ENCODE measurements at regions not wholly inside any gene's neighbourhood (a gene's known extent, or its start where the extent isn't known, plus 50 kb on each side); places are given as distances from the start of the nearest gene placed in this dataset.
A peak's percentile ranks its signal among the peaks of the same experiment; 100 is the strongest.

- no peak for FAIRE-seq
- DNase-seq (ENCODE audit: insufficient read length, low spot score) = no peak
Measured at GRCh38 chr5:34495178-34495577, 160.9 kb upstream of the RAI14 start.

GRCh38 chr5:34496260-34496691, 159.9 kb upstream of the RAI14 start:
- no peak for FAIRE-seq
- DNase-seq (ENCODE audit: insufficient read length, low spot score) = no peak
- TF ChIP-seq POLR2A (IDR thresholded peaks at IDR 0.05; ENCODE audit: low read depth, low read length) (no peak), PAX5 (IDR thresholded peaks at IDR 0.05; ENCODE audit: insufficient read depth, low read length, severe bottlenecking) (no peak), TAF1 (IDR thresholded peaks at IDR 0.05; ENCODE audit: low read depth, low read length) (no peak), POLR2AphosphoS5 (IDR thresholded peaks at IDR 0.05; ENCODE audit: low read depth, low read length) (no peak), SPI1 (IDR thresholded peaks at IDR 0.05; ENCODE audit: low read depth, low read length) (no peak), POU2F2 (IDR thresholded peaks at IDR 0.05; ENCODE audit: low read depth, low read length) (no peak)

More at GRCh38 chr5:34495178-34495577, 160.9 kb upstream of the RAI14 start:
- no peak for TF ChIP-seq POLR2A (IDR thresholded peaks at IDR 0.05; ENCODE audit: low read depth, low read length)
- no peak for TF ChIP-seq SPI1 (IDR thresholded peaks at IDR 0.05; ENCODE audit: low read depth, low read length)
- no peak for TF ChIP-seq TAF1 (IDR thresholded peaks at IDR 0.05; ENCODE audit: low read depth, low read length)
- no peak for TF ChIP-seq PAX5 (IDR thresholded peaks at IDR 0.05; ENCODE audit: insufficient read depth, low read length, severe bottlenecking)
- TF ChIP-seq POU2F2 (IDR thresholded peaks at IDR 0.05; ENCODE audit: low read depth, low read length) = no peak
- no peak for TF ChIP-seq POLR2AphosphoS5 (IDR thresholded peaks at IDR 0.05; ENCODE audit: low read depth, low read length)

- FAIRE-seq = no peak
- DNase-seq (ENCODE audit: insufficient read length, low spot score) = no peak
- TF ChIP-seq POU2F2 (IDR thresholded peaks at IDR 0.05; ENCODE audit: low read depth, low read length) (no peak), PAX5 (IDR thresholded peaks at IDR 0.05; ENCODE audit: insufficient read depth, low read length, severe bottlenecking) (no peak), TAF1 (IDR thresholded peaks at IDR 0.05; ENCODE audit: low read depth, low read length) (no peak), POLR2A (IDR thresholded peaks at IDR 0.05; ENCODE audit: low read depth, low read length) (no peak), SPI1 (IDR thresholded peaks at IDR 0.05; ENCODE audit: low read depth, low read length) (no peak), POLR2AphosphoS5 (IDR thresholded peaks at IDR 0.05; ENCODE audit: low read depth, low read length) (no peak)
Measured at GRCh38 chr5:34496701-34497469, 159.2 kb upstream of the RAI14 start.

GRCh38 chr5:34497470-34497808, 158.7 kb upstream of the RAI14 start:
- TF ChIP-seq TAF1 (IDR thresholded peaks at IDR 0.05; ENCODE audit: low read depth, low read length) = no peak
- no peak for TF ChIP-seq PAX5 (IDR thresholded peaks at IDR 0.05; ENCODE audit: insufficient read depth, low read length, severe bottlenecking)
- TF ChIP-seq POU2F2 (IDR thresholded peaks at IDR 0.05; ENCODE audit: low read depth, low read length) = no peak
- no peak for TF ChIP-seq POLR2A (IDR thresholded peaks at IDR 0.05; ENCODE audit: low read depth, low read length)
- TF ChIP-seq POLR2AphosphoS5 (IDR thresholded peaks at IDR 0.05; ENCODE audit: low read depth, low read length) = no peak
- TF ChIP-seq SPI1 (IDR thresholded peaks at IDR 0.05; ENCODE audit: low read depth, low read length) = no peak
- FAIRE-seq = no peak
- DNase-seq (ENCODE audit: insufficient read length, low spot score) = no peak

- DNase-seq (ENCODE audit: insufficient read length, low spot score) = no peak
- peak; percentile 13 for FAIRE-seq
- TF ChIP-seq POLR2A (IDR thresholded peaks at IDR 0.05; ENCODE audit: low read depth, low read length) (no peak), POLR2AphosphoS5 (IDR thresholded peaks at IDR 0.05; ENCODE audit: low read depth, low read length) (no peak), PAX5 (IDR thresholded peaks at IDR 0.05; ENCODE audit: insufficient read depth, low read length, severe bottlenecking) (no peak), TAF1 (IDR thresholded peaks at IDR 0.05; ENCODE audit: low read depth, low read length) (no peak), SPI1 (IDR thresholded peaks at IDR 0.05; ENCODE audit: low read depth, low read length) (no peak), POU2F2 (IDR thresholded peaks at IDR 0.05; ENCODE audit: low read depth, low read length) (no peak)
Measured at GRCh38 chr5:34498572-34498971, 157.6 kb upstream of the RAI14 start.

GRCh38 chr5:34499001-34499734, 157.0 kb upstream of the RAI14 start:
- TF ChIP-seq POU2F2 (IDR thresholded peaks at IDR 0.05; ENCODE audit: low read depth, low read length) (no peak), SPI1 (IDR thresholded peaks at IDR 0.05; ENCODE audit: low read depth, low read length) (peak; percentile 70)
- no peak for DNase-seq (ENCODE audit: insufficient read length, low spot score)
- peak; percentile 90 for FAIRE-seq

GRCh38 chr5:34500236-34500847, 155.8 kb upstream of the RAI14 start:
- DNase-seq (ENCODE audit: insufficient read length, low spot score) (no peak), FAIRE-seq (no peak)
- TF ChIP-seq POLR2AphosphoS5 (IDR thresholded peaks at IDR 0.05; ENCODE audit: low read depth, low read length) = no peak
- no peak for TF ChIP-seq PAX5 (IDR thresholded peaks at IDR 0.05; ENCODE audit: insufficient read depth, low read length, severe bottlenecking)
- TF ChIP-seq POLR2A (IDR thresholded peaks at IDR 0.05; ENCODE audit: low read depth, low read length) = no peak
- TF ChIP-seq SPI1 (IDR thresholded peaks at IDR 0.05; ENCODE audit: low read depth, low read length) = no peak
- no peak for TF ChIP-seq POU2F2 (IDR thresholded peaks at IDR 0.05; ENCODE audit: low read depth, low read length)
- no peak for TF ChIP-seq TAF1 (IDR thresholded peaks at IDR 0.05; ENCODE audit: low read depth, low read length)

- no peak for DNase-seq (ENCODE audit: insufficient read length, low spot score)
- no peak for FAIRE-seq
- TF ChIP-seq POLR2AphosphoS5 (IDR thresholded peaks at IDR 0.05; ENCODE audit: low read depth, low read length) = no peak
- TF ChIP-seq POLR2A (IDR thresholded peaks at IDR 0.05; ENCODE audit: low read depth, low read length) = no peak
- TF ChIP-seq SPI1 (IDR thresholded peaks at IDR 0.05; ENCODE audit: low read depth, low read length) = no peak
- TF ChIP-seq PAX5 (IDR thresholded peaks at IDR 0.05; ENCODE audit: insufficient read depth, low read length, severe bottlenecking) = no peak
- TF ChIP-seq POU2F2 (IDR thresholded peaks at IDR 0.05; ENCODE audit: low read depth, low read length) = no peak
- TF ChIP-seq TAF1 (IDR thresholded peaks at IDR 0.05; ENCODE audit: low read depth, low read length) = no peak
Measured at GRCh38 chr5:34501016-34501415, 155.1 kb upstream of the RAI14 start.

- TF ChIP-seq SPI1 (IDR thresholded peaks at IDR 0.05; ENCODE audit: low read depth, low read length) (no peak), POLR2A (IDR thresholded peaks at IDR 0.05; ENCODE audit: low read depth, low read length) (no peak), TAF1 (IDR thresholded peaks at IDR 0.05; ENCODE audit: low read depth, low read length) (no peak), POU2F2 (IDR thresholded peaks at IDR 0.05; ENCODE audit: low read depth, low read length) (no peak), POLR2AphosphoS5 (IDR thresholded peaks at IDR 0.05; ENCODE audit: low read depth, low read length) (no peak), PAX5 (IDR thresholded peaks at IDR 0.05; ENCODE audit: insufficient read depth, low read length, severe bottlenecking) (no peak)
- no peak for DNase-seq (ENCODE audit: insufficient read length, low spot score)
- no peak for FAIRE-seq
Measured at GRCh38 chr5:34501840-34502239, 154.3 kb upstream of the RAI14 start.

All from GM12891 (cell line).